ENCODE measurements at regions not wholly inside any gene's neighbourhood (a gene's known extent, or its start where the extent isn't known, plus 50 kb on each side); places are given as distances from the start of the nearest gene placed in this dataset.
"Not testable (repeated sequence)": the region's sequence is repeated elsewhere in the genome, so short reads cannot be mapped to it uniquely, and the experiment has no call there.

DNA sequence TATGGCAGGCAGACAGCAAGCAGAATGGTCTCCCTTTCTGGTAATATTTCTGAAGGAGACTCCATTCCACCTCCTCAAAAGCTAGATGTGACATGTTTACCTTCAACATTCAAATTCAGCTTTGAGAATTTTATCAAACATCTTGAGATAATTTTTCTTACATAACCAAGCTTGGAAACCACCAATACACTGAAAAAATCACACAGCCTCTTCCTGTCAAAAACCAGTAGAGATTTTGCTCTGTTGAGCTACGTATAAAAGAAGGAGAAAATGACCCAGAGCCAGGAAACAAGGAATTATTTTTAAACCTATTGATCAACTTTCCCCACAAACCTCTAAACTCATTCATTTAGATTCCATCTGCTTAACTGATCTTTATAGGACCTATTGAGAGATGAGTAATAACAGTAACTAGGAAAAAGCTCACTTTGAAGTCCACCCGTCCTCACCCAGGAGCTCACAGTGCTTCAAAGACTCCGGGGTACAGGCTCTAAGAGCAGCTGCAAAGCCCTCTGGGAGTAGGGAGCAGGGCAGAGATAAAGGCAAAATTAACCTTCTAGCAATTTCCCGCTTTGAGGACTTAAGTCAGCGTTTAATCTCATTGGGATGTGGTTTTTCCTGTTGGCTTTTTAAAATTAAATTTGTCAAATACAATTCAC lies 318.2 kb upstream of the RASGEF1B start:
- in situ Hi-C loops (cut with HindIII; ENCODE audit: low sequenced_read_pairs) = no loop called here

DNA sequence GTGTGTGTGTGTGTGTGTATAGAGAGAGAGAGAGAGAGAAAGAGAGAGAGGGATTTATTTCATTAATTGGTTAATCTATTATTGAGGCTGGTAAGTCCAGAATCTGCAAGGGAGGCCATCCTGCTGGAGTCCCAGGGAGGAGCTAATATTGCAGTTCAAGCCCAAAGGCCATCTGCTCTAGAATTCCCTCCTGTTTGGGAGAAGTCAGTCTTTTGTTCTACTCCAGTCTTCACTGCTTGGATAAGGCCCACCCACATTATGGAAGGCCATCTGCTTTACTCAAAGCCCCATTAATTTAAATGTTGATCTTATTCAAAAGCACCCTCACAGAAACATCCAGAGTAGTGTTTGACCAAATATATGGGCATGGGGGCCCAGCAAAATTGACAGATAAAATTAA lies 317.5 kb upstream of the RASGEF1B start:
- in situ Hi-C loops (cut with HindIII; ENCODE audit: low sequenced_read_pairs) = no loop called here

DNA sequence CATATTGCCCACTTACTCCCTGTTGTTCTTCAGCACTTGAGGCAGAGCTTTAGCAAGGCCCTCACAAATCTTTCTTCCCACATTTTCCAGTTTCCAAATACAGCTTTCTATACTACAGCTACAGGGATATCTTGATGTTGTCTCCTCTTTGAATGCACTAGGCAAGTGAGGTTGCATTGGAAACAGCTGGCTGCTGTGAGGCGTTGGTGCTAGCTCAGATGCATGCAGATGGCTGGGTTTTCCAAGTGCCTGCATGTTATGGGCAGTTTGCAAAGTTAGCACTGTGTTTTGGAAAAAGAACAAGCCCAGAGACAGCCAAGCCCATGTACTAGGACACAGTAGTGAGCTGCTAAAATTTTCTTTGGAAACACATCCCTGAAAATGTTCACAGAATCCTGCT lies 315.1 kb upstream of the RASGEF1B start:
- in situ Hi-C loops (cut with HindIII; ENCODE audit: low sequenced_read_pairs) = no loop called here

GRCh38 chr4:81786063-81786763 lies 314.5 kb upstream of the RASGEF1B start:
- in situ Hi-C loops (cut with HindIII; ENCODE audit: low sequenced_read_pairs) = no loop called here

- in situ Hi-C loops (cut with HindIII; ENCODE audit: low sequenced_read_pairs) = no loop called here
Observed at GRCh38 chr4:81785338-81785737, 313.6 kb upstream of the RASGEF1B start.

- in situ Hi-C loops (cut with HindIII; ENCODE audit: low sequenced_read_pairs) = no loop called here
Observed at GRCh38 chr4:81783558-81783957, 311.9 kb upstream of the RASGEF1B start.

GRCh38 chr4:81781799-81782198 lies 310.1 kb upstream of the RASGEF1B start:
- in situ Hi-C loops (cut with HindIII; ENCODE audit: low sequenced_read_pairs) = no loop called here

DNA sequence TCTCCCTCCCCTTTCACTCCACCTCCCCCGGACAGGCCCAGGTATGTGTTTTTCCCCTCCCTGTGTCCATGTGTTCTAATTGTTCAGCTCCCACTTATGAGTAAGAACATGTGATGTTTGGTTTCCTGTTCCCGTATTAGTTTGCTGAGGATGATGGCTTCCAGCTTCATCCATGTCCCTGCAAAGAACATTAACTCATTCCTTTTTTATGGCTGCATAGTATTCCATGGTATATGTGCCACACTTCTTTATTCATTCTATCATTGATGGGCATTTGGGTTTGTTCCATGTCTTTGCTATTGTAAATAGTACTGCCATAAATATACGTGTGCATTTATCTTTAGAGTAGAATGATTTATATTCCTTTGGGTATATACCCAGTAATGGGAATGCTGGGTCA lies 306.0 kb upstream of the RASGEF1B start:
- in situ Hi-C loops (cut with HindIII; ENCODE audit: low sequenced_read_pairs) = not testable (repeated sequence)

- in situ Hi-C loops (cut with HindIII; ENCODE audit: low sequenced_read_pairs) = no loop called here
Observed at GRCh38 chr4:81776794-81777193, 305.1 kb upstream of the RASGEF1B start.

- in situ Hi-C loops (cut with HindIII; ENCODE audit: low sequenced_read_pairs) = no loop called here
Observed at GRCh38 chr4:81773557-81773956, 301.9 kb upstream of the RASGEF1B start.

DNA sequence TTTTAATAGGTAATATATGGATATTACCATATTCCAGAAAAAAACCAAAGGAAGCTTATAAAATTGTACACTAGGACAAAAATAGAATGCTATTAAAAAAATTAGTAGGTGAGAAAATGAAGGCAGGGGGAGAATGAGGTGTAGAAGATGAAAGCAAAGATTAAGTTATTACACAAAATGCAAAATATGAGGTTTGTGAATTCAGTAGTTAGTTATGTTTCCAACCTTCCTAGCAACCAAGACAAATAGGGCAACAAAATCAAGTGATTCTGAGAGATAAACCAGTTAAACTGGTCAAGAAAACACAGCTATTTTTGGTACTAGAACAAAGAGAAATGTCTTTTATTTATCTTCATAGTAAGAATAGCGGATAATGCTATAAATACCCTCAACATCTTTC lies 300.0 kb upstream of the RASGEF1B start:
- in situ Hi-C loops (cut with HindIII; ENCODE audit: low sequenced_read_pairs) = no loop called here

- in situ Hi-C loops (cut with HindIII; ENCODE audit: low sequenced_read_pairs) = no loop called here
Observed at GRCh38 chr4:81769244-81769643, 297.5 kb upstream of the RASGEF1B start.

GRCh38 chr4:81758574-81759264 lies 287.0 kb upstream of the RASGEF1B start:
- in situ Hi-C loops (cut with HindIII; ENCODE audit: low sequenced_read_pairs) = no loop called here

GRCh38 chr4:81757691-81758090 lies 286.0 kb upstream of the RASGEF1B start:
- in situ Hi-C loops (cut with HindIII; ENCODE audit: low sequenced_read_pairs) = no loop called here

GRCh38 chr4:81756973-81757372 lies 285.3 kb upstream of the RASGEF1B start:
- in situ Hi-C loops (cut with HindIII; ENCODE audit: low sequenced_read_pairs) = no loop called here

GRCh38 chr4:81756042-81756441 lies 284.3 kb upstream of the RASGEF1B start:
- in situ Hi-C loops (cut with HindIII; ENCODE audit: low sequenced_read_pairs) = no loop called here

- in situ Hi-C loops (cut with HindIII; ENCODE audit: low sequenced_read_pairs) = no loop called here
Observed at GRCh38 chr4:81754169-81754568, 282.5 kb upstream of the RASGEF1B start.

DNA sequence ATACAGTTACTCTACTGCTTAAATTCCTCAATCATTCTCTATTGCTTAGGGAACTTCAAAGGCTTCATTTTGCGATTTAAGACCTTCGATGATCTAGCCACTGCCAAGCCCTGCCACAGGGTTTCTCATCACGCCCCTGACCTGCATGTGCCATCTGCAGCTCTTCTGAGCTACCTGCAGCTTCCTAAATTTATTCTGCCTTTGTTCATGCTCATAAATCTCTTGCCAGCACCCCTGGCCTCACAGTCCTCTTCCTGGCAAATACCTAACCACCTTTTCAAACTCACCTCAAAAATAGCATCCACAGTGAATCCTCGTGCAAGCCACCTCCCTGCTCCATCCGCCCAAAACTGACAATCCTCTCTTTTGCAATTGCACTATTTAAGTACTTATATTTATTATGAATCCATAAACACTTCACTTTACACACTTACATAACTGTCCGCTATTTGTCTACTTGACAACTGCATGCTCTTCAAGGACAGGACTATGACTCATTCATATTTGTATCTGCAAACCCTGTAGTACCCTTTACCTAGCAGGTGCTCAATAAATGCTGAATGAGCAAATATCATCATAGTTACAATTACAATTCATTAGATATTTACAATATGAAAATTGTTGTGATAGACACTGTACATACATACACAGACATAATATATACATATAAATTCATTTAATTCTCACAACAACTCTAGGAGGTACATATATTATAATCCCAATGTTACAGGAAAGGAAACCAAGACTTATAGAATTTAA lies 280.0 kb upstream of the RASGEF1B start:
- in situ Hi-C loops (cut with HindIII; ENCODE audit: low sequenced_read_pairs) = no loop called here

GRCh38 chr4:81747242-81747930 lies 275.7 kb upstream of the RASGEF1B start:
- in situ Hi-C loops (cut with HindIII; ENCODE audit: low sequenced_read_pairs) = no loop called here

- in situ Hi-C loops (cut with HindIII; ENCODE audit: low sequenced_read_pairs) = no loop called here
Observed at GRCh38 chr4:81746773-81747172, 275.1 kb upstream of the RASGEF1B start.

GRCh38 chr4:81746071-81746470 lies 274.4 kb upstream of the RASGEF1B start:
- in situ Hi-C loops (cut with HindIII; ENCODE audit: low sequenced_read_pairs) = no loop called here

Data from endothelial cell of hepatic sinusoid (primary cell).